GM12878 (cell line): ENCODE measurements at regions not wholly inside any gene's neighbourhood (a gene's known extent, or its start where the extent isn't known, plus 50 kb on each side); places are given as distances from the start of the nearest gene placed in this dataset.

ENCODE experiments used
- ATAC-seq: fragments of 200-7000 bp; cut with Tn5 transposase; 3 replicates; pipeline ENCODE4 v1.9.1; 2020; ENCODE audit warnings: mild to moderate bottlenecking, moderate library complexity
- BruUV-seq: library from RNA; stranded (reverse); fragments of 400-500 nt; replicated peaks from 2 replicates; lab custom pipeline; 2021; lab: Mats Ljungman, UMichigan
- CTCF ChIA-PET: fragments of 300-600 bp; sonication (Branson Sonifier 250); formaldehyde crosslinking; extraction: SDS; loops from one replicate; lab custom pipeline; 2021; ENCODE audit warnings: inconsistent platforms; lab: Yijun Ruan, JAX
- POLR2A ChIA-PET: fragments of 350-600 bp; formaldehyde crosslinking; extraction: SDS; loops from one replicate; lab custom pipeline; 2021; ENCODE audit warnings: inconsistent platforms; lab: Charles Lee
- RAD21 ChIA-PET: fragments of 300-600 bp; sonication (Branson Sonifier 250); formaldehyde crosslinking; loops from one replicate; lab custom pipeline; 2023; ENCODE audit warnings: antibody characterized with exemption; ENCODE audit not compliant: unreplicated experiment; lab: Charles Lee
- SMC1A ChIA-PET: fragments of 300-600 bp; sonication (Branson Sonifier 250); formaldehyde crosslinking; loops from one replicate; lab custom pipeline; 2023; ENCODE audit not compliant: unreplicated experiment, uncharacterized antibody; lab: Charles Lee
- DNase-seq: peaks from one replicate; pipeline ENCODE4 v3.0.0-alpha.2; 2011; ENCODE audit warnings: low read depth, low spot score
- FAIRE-seq: peaks from 3 replicates; lab custom pipeline; 2011; peaks lifted over from hg19 to GRCh38; lab: Jason Lieb, UNC
- H2AFZ ChIP-seq: 2 replicates; pipeline ENCODE4 v1.6.0; 2011; ENCODE audit warnings: low read depth, low read length, control low read depth; ENCODE audit not compliant: control insufficient read depth
- H3K27ac ChIP-seq: 2 replicates; pipeline ENCODE4 v1.5.1; 2011; ENCODE audit warnings: control low read depth; ENCODE audit not compliant: control insufficient read depth, insufficient read depth
- H3K27me3 ChIP-seq, 2 experiments: replicated peaks in 1 of 2; 2 replicates each; pipeline versions ENCODE4 v1.6.0 to v1.6.1; 2011; ENCODE audit warnings: low read length in 1 of 2; ENCODE audit not compliant: control insufficient read depth in 2 of 2, insufficient read depth in 2 of 2
- H3K36me3 ChIP-seq, 2 experiments: 2 replicates each; pipeline ENCODE4 v1.5.1; 2011; ENCODE audit warnings: low read length in 1 of 2; ENCODE audit not compliant: control insufficient read depth in 2 of 2, insufficient read depth in 2 of 2
- H3K4me1 ChIP-seq: 2 replicates; pipeline ENCODE4 v1.6.1; 2011; ENCODE audit warnings: mild to moderate bottlenecking, low read length, moderate library complexity, mixed read lengths; ENCODE audit not compliant: control insufficient read depth, insufficient read depth
- H3K4me2 ChIP-seq: 2 replicates; pipeline ENCODE4 v1.6.0; 2011; ENCODE audit warnings: control low read depth; ENCODE audit not compliant: control insufficient read depth, insufficient read depth
- H3K4me3 ChIP-seq: fragments of 200-600 bp; sonication (generic); 2 replicates; pipeline ENCODE4 v1.5.1; 2016
- H3K79me2 ChIP-seq: 2 replicates; pipeline ENCODE4 v1.6.0; 2011; ENCODE audit warnings: low read length; ENCODE audit not compliant: control insufficient read depth, insufficient read depth
- H3K9ac ChIP-seq: 2 replicates; pipeline ENCODE4 v1.8.0; 2011; ENCODE audit warnings: low read length, control low read depth, mixed read lengths; ENCODE audit not compliant: control insufficient read depth, insufficient read depth
- H3K9me3 ChIP-seq: replicated peaks from 3 replicates; pipeline ENCODE4 v1.5.1; 2011; ENCODE audit warnings: mild to moderate bottlenecking, low read length; ENCODE audit not compliant: control insufficient read depth, insufficient read depth
- H4K20me1 ChIP-seq: 2 replicates; pipeline ENCODE4 v1.6.0; 2011; ENCODE audit not compliant: control insufficient read depth, insufficient read depth
- ASH2L ChIP-seq: fragments of 300-600, 200-600 bp; sonication (generic); IDR thresholded peaks from 2 replicates; pipeline ENCODE4 v1.6.1; 2017; ENCODE audit warnings: low read depth, mild to moderate bottlenecking, borderline replicate concordance
- CHD2 ChIP-seq: IDR thresholded peaks from 2 replicates; pipeline ENCODE4 v1.6.1; 2011; ENCODE audit warnings: low read depth, low read length, improper control_type of control experiment, borderline replicate concordance
- ESRRA ChIP-seq: IDR thresholded peaks from 2 replicates; pipeline ENCODE4 v1.6.1; 2012; ENCODE audit warnings: mild to moderate bottlenecking, low read length, improper control_type of control experiment
- JUND ChIP-seq: IDR thresholded peaks from 2 replicates; pipeline ENCODE4 v1.6.1; 2012; ENCODE audit warnings: low read depth, mild to moderate bottlenecking, low read length, improper control_type of control experiment, moderate library complexity
- NFYA ChIP-seq: IDR thresholded peaks from 2 replicates; pipeline ENCODE4 v1.6.1; 2011; ENCODE audit warnings: low read depth, mild to moderate bottlenecking, low read length, improper control_type of control experiment, borderline replicate concordance
- PML ChIP-seq: IDR thresholded peaks from 2 replicates; pipeline ENCODE4 v1.6.1; 2012; ENCODE audit warnings: low read length, inconsistent platforms
- POU2F2 ChIP-seq: IDR thresholded peaks from 3 replicates; pipeline ENCODE4 v1.6.1; 2011; ENCODE audit warnings: low read depth, mild to moderate bottlenecking, low read length, borderline replicate concordance
- SIN3A ChIP-seq: IDR thresholded peaks from 2 replicates; pipeline ENCODE4 v1.6.1; 2012; ENCODE audit warnings: low read depth, low read length, improper control_type of control experiment
- SMC3 ChIP-seq: IDR thresholded peaks from 2 replicates; pipeline ENCODE4 v1.6.1; 2011; ENCODE audit warnings: low read length, improper control_type of control experiment, borderline replicate concordance
- TARDBP ChIP-seq: IDR thresholded peaks from 2 replicates; pipeline ENCODE4 v1.6.1; 2016; ENCODE audit warnings: borderline replicate concordance
- TBL1XR1 ChIP-seq: IDR thresholded peaks from 2 replicates; pipeline ENCODE4 v1.6.1; 2012; ENCODE audit warnings: low read depth, low read length, improper control_type of control experiment
- TCF3 ChIP-seq: IDR thresholded peaks from 2 replicates; pipeline ENCODE4 v1.6.1; 2012; ENCODE audit warnings: low read depth, mild to moderate bottlenecking, low read length, borderline replicate concordance; ENCODE audit not compliant: insufficient read depth
- TCF7 ChIP-seq: IDR thresholded peaks from 2 replicates; pipeline ENCODE4 v1.6.1; 2014; ENCODE audit warnings: antibody characterized with exemption, borderline replicate concordance
- ZNF274 ChIP-seq: IDR thresholded peaks from one replicate; pipeline ENCODE4 v1.8.0; 2011; ENCODE audit not compliant: insufficient read length, insufficient read depth
- WGBS: methylation state at CpG from one replicate; pipeline ENCODE4 v1.1.6; 2016; ENCODE audit warnings: low lambda C conversion rate; ENCODE audit not compliant: insufficient replicate concordance, insufficient coverage; ENCODE audit errors: missing lambda C conversion rate; 5-methylcytosine and 5-hydroxymethylcytosine counted together
- in situ Hi-C: fragments of 300-500 bp; cut with MboI; formaldehyde crosslinking; loops from 9 replicates; pipeline ENCODE4 v1.14.3; 2018; ENCODE audit warnings: mixed read lengths
- intact Hi-C: fragments of 100-400 bp; cut with micrococcal nuclease; formaldehyde crosslinking; loops from one replicate; pipeline ENCODE4 v1.14.2; 2022; ENCODE audit not compliant: unreplicated experiment
- TF ChIP-seq, protein P1 (sequence below): IDR thresholded peaks from 2 replicates; pipeline ENCODE4 v1.6.1; 2012; ENCODE audit warnings: low read depth, low read length, improper control_type of control experiment
- TF ChIP-seq, protein P2 (sequence below): IDR thresholded peaks from 2 replicates; pipeline ENCODE4 v1.6.1; 2012; ENCODE audit warnings: mild to moderate bottlenecking, low read depth, low read length
- TF ChIP-seq, protein P3 (sequence below): IDR thresholded peaks from 2 replicates; pipeline ENCODE4 v1.6.1; 2011; ENCODE audit warnings: low read depth, mild to moderate bottlenecking, low read length, moderate library complexity, borderline replicate concordance; ENCODE audit errors: extremely low read depth

DNA sequence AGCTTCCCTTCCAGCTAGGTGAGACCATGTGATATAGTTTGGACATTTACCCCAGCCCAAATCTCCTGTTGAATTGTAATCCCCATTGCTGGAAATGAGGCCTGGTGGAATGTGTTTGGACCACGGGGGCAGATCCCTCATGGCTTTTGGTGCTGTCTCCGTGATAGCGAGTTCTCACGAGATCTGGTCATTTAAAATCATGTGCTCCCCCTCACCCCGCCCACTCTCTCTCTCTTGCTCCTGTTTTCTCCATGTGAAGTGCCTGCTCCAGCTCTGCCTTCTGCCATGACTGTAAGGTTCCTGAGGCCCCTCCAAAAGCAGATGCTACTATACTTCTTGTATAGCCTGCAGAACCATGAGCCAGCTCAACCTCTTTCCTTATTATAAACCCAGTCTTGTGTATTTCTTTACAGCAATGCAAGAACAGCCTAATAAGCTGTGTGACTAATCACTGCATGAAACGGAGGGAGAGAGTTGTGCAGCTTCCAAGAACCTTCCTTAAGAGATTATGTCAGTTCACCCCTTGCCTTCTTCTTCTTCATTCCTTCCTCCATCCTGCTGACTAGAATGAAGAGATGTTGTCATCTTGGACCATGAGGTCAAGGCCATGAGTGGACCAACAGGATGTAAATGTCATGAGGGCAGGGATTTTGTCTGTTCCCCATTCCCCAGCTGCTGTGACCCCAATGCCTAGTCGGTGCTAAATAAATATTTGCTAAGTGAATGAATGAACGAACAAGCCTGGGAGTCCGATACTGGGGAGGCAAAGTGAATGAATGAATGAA lies 91.0 kb downstream of the CPN2 start:
- RAD21 ChIA-PET, result no interaction called here
- in situ Hi-C loops (no loop called here), intact Hi-C loops (no loop called here)
- Histone ChIP-seq H3K4me1 (peaks cover 6% of the 10 kb centered on the region), H3K27ac (no peak overlapping the region), H3K9me3 (no peaks in the 10 kb centered on the region; the same call in 2 of the 3 replicates), H3K9ac (no peak overlapping the region), H2AFZ (no peak overlapping the region), H3K4me2 (no peak overlapping the region), H3K79me2 (no peaks in the 10 kb centered on the region), H3K36me3 (no peaks in the 10 kb centered on the region), H3K27me3 (no peaks in the 10 kb centered on the region)
- WGBS, result 61% methylated on average over 9 of the region's 9 CpGs
- POLR2A ChIA-PET, result no interaction called here
- no peak for ATAC-seq
- CTCF ChIA-PET, result no interaction called here
- FAIRE-seq, result no peak
- SMC1A ChIA-PET, result no interaction called here
- no peak for DNase-seq
- TF ChIP-seq ESRRA, result no peak
- TF ChIP-seq SMC3, result no peak
- no peak for TF ChIP-seq ASH2L
- TF ChIP-seq TCF7, result no peak
- TF ChIP-seq TCF3, result no peak
- TF ChIP-seq JUND, result no peak
- TF ChIP-seq, protein P1, sequence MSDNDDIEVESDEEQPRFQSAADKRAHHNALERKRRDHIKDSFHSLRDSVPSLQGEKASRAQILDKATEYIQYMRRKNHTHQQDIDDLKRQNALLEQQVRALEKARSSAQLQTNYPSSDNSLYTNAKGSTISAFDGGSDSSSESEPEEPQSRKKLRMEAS, result no peak
- no peak for TF ChIP-seq TBL1XR1
- TF ChIP-seq PML, result no peak
- no peak for TF ChIP-seq CHD2
- no peak for TF ChIP-seq TARDBP
- TF ChIP-seq, protein P2, sequence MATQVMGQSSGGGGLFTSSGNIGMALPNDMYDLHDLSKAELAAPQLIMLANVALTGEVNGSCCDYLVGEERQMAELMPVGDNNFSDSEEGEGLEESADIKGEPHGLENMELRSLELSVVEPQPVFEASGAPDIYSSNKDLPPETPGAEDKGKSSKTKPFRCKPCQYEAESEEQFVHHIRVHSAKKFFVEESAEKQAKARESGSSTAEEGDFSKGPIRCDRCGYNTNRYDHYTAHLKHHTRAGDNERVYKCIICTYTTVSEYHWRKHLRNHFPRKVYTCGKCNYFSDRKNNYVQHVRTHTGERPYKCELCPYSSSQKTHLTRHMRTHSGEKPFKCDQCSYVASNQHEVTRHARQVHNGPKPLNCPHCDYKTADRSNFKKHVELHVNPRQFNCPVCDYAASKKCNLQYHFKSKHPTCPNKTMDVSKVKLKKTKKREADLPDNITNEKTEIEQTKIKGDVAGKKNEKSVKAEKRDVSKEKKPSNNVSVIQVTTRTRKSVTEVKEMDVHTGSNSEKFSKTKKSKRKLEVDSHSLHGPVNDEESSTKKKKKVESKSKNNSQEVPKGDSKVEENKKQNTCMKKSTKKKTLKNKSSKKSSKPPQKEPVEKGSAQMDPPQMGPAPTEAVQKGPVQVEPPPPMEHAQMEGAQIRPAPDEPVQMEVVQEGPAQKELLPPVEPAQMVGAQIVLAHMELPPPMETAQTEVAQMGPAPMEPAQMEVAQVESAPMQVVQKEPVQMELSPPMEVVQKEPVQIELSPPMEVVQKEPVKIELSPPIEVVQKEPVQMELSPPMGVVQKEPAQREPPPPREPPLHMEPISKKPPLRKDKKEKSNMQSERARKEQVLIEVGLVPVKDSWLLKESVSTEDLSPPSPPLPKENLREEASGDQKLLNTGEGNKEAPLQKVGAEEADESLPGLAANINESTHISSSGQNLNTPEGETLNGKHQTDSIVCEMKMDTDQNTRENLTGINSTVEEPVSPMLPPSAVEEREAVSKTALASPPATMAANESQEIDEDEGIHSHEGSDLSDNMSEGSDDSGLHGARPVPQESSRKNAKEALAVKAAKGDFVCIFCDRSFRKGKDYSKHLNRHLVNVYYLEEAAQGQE, result no peak
- TF ChIP-seq NFYA, result no peak
- TF ChIP-seq, protein P3, sequence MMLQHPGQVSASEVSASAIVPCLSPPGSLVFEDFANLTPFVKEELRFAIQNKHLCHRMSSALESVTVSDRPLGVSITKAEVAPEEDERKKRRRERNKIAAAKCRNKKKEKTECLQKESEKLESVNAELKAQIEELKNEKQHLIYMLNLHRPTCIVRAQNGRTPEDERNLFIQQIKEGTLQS, result no peak
- TF ChIP-seq POU2F2, result no peak
- no peak for TF ChIP-seq ZNF274
- TF ChIP-seq SIN3A, result no peak
- TF ChIP-seq, all 136 proteins: peak for 0
- Histone ChIP-seq H4K20me1 (no peaks in the 10 kb centered on the region), H3K4me3 (no peak overlapping the region)
- BruUV-seq, result no TSS peak
